HG02970 (cell line): ENCODE measurements at regions not wholly inside any gene's neighbourhood (a gene's known extent, or its start where the extent isn't known, plus 50 kb on each side); places are given as distances from the start of the nearest gene placed in this dataset.
"Not testable (repeated sequence)": the region's sequence is repeated elsewhere in the genome, so short reads cannot be mapped to it uniquely, and the experiment has no call there.

ENCODE experiments used
- ATAC-seq: cut with Tn5 transposase; IDR thresholded peaks from one replicate; pipeline ENCODE4 v1.9.1; 2021; ENCODE audit warnings: mild to moderate bottlenecking, moderate library complexity, moderate number of reproducible peaks; ENCODE audit not compliant: unreplicated experiment, low FRiP score

DNA sequence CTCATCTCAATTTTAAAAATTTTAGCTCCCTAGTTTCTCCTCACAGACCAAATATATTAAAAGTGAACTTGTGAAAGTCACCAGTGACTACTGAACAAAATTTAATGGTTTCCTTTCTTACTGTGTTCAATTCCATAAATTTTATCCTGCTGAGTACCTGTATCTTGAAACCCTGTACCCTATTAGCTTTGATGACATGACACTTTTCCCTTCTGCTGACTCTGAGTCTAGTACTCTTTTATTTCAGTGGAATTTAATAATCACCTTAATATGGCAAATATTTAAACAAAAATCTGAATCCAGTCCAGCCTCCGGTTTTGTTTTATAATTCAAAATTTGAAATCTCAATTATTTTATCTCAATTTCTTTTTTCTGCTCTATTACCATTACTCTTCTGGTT is 203.1 kb upstream of the NUDT6 start:
- ATAC-seq: no peak

DNA sequence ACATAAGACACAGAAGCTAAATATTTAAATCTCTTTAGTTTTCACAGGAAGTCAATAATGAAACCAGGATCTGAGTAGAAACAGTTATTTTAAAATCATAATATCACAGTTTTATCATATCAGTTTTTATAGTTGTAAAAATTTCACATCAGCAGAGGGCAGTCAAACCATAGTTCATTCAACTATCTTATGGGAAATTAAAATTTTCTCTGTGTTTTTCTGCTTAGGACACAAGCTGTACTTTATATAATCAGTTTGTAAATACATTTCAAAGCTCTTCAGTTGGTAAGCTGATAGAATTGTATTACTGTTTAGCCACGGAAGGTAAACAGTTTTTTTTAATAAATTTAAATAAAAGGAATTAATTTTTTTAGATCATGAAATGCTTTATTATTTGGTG is 204.8 kb upstream of the NUDT6 start:
- no peak for ATAC-seq

DNA sequence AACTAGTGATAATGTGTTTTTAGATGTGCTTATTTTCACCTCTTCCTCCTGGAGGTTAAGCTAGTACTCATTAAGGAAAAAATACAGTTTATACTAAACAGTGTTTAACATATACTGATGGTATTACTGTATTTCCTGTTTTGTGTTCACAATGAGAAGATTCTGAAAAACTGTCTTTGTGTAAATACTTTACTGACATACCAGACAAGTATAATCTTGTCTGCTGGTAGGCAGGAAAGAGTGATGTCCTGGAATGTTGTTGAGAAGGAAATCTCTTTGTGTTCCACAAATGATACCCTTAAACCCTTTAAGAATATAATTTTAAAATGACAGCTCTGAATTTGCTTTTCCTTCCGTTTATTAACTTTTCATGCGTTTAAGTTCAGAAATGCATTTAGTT is 205.5 kb upstream of the NUDT6 start:
- ATAC-seq: no peak

DNA sequence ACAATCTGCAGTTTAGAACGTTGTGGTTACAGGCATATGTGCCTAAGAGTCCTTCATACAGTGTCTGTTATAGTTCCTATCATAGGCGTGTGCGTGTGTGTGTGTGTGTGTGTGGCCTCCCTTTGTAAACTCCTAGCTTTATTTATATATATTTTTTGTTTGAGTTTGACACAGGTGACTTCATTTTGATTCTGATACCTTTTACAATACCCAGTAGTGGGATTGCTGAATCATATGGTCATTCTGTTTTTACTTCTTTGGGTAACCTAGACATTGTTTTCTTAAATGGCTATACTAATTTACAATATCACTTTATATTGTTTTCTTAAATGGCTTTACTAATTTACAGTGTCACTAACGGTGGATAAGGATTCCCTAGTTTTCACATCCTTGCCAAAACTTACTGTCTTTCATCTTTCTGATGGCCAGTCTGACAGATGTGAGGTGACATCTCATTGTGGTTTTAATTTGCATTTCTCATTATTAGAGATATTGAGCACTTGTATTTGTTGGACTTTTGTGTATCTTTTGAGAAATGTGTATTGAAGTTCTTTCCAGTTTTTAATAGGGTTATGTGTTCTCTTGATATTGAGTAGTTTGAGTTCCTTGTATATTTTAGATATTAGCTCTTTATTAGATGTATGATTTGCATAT is 211.1 kb upstream of the NUDT6 start:
- no peak for ATAC-seq

DNA sequence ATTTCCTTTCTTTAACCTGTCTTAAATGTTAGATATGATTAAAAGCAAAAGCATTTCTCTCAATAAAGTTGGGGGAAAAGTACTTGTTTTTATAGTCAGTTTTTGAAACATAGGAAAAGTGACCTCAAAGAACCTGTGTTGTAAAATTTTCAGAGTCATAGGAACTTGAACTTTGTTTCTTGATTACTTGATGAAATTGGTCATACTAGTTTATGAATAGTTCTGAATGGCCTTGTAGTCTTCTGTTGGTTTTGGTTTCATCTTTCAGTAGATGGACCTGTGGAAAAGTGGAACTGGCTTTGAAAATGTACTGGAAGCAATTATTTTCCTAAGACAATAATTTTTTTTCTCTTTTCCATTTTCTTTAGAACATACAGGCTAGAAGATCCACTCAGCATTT is 222.2 kb upstream of the NUDT6 start:
- no peak for ATAC-seq

DNA sequence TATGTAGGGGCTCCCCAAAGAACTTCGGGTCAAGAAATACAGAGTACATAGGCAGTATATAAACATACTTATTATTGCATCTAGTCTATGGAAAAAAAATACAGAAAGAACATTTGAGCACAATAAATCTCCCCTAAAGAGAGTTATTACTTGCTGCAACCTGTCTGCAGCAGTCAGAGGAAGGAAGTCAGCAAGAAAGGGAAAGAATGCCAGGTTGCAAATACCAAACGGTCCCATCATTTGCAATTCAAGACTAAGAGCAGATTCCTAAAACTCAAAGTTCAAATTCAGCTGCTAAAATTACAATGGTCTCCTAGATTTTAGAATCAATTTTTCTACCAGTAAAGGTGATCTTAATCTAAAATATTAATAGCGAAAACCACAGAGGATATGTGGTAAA is 236.2 kb upstream of the NUDT6 start:
- ATAC-seq: no peak

DNA sequence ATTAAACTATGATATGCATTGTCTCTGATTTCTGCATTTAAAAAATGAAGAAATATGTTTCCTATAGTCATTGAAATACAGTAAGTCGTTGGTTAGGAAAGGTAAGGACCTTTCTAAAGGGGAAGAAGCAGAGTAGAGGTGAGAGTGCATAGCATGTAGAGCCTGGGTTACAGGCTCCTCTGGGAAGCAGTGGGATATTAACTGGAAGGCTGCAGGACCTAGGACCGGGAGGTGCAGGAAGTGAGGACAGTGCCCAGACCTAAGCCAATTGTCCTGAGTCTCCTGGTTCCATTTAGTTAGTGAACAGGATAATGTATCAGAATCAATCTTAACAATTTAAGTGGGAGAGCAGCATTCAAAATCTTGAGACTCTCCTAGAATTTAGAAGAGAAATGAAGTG is 237.1 kb upstream of the NUDT6 start:
- no peak for ATAC-seq

DNA sequence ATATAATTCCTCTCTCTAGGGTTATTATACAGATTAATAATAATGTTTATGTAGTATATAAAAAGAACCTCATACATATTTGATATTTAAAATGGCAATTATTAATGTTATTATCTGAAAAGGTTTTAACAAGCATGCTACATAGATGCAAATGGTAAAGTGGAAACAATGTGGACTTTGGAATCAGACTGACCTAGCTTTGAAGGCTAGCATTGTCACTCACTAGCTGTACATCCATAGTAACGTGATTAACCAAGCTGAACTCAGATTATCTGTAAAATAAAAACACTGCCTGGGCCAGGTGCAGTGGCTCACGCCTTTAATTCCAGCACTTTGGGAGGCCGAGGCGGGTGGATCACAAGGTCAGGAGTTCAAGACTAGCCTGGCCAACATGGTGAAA is 233.7 kb upstream of the SPRY1 start:
- ATAC-seq: no peak

DNA sequence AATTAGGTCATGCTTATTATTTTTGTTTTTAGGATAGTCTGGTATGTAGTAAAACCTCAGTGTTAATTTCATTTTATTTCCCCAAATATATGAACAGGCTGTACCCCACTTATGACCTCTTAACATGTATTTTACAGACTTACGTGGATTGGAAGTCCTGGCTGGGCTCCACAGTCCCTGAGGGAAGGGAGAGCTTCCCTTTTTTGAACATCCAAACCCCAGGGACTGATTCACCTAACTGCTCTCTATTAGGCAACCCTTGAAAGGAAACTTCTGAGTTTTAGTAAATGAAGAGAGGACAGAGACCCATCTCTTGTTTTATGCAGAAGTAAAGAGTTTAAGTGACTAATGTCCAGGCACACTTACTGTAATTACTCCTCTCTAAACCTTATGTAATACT is 233.1 kb upstream of the SPRY1 start:
- ATAC-seq: no peak

DNA sequence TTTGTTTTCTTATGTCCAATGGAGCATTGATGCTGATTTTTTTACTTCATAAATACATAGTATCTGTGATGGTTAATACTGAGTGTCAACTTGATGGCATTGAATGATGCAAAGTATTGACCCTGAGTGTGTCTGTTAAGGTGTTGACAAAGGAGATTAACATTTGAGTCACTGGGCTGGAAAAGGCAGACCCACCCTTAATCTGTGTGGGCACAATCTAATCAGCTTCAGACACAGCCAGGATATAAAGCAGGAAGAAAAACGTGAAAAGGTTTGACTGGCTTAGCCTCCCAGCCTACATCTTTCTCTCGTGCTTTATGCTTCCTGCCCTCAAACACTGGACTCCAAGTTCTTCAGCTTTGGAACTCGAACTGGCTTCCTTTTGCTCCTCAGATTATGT is 230.6 kb upstream of the SPRY1 start:
- no peak for ATAC-seq

DNA sequence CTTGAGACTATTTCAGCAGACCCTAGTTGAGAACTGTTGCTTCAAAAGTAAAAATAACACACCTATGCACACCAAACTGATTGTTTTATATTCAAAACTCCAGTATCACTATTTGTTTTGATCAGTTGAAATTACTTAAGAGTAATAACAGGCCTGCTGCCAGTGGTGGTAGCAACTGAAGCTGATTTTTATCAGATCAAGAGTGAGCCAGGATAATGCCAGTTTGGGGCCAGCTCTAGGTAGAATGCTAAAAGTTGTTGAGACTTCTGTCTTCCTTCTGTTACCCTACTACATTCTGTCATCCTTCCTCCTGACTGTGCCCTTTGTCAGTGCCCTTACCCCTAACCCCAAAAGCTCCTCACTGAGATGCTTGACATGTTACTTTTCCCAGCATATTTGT is 228.7 kb upstream of the SPRY1 start:
- no peak for ATAC-seq

DNA sequence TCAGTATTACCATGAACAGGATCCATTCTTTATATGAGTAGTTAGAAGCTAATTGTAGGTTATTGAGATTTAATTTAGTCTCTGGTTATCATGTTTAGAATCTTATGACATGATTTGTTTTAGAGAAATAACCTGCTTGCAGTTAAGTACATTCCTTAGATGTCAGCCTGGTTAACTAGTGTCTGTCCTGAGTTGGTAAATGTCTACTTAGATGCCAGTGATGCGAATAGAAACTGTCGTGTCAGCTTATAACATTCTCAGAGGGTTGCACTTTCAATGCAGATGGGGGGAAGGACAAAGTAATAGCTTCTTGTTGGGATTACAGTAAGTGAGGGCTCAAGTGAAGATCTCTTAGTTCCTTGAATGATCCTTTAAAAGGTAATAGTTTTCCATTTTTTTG is 227.8 kb upstream of the SPRY1 start:
- no peak for ATAC-seq

DNA sequence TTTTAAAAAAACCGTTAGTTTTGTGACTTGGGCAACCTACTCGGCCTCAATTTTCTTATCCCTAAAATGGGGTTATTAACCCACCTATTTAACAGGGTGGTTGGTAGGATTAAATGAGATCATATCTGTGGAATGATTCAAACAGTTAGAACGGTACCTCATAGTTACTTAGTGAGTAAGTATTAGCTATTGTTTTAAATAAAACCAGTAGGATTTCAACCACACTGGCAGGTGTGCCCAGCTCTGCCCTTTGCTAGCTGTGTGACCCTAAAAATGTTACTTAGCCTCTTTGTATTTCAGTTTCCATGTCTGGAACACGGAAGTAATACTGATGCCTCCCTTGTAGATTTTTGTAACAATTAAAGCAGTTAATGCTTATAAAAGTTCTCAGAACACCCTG is 225.8 kb upstream of the SPRY1 start:
- ATAC-seq: no peak

DNA sequence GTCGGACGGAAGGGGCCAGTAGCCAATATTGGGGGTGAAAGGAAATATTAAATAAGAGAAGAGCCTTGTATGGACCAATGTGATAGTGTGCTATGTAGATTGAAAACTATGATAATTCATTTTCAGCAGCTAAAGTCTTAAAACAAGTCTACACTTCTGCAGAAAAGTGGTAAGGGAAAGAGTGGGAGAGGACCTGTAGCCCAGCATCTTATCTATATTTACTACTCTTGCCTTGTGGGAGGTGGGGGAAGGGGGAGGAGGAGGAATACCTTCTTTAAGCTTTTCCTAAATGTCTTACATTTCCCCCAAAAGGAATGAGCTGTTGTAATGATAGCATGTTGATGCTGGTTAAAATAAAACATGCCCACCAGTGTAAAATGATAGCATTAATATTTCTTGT is 220.0 kb upstream of the SPRY1 start:
- no peak for ATAC-seq

DNA sequence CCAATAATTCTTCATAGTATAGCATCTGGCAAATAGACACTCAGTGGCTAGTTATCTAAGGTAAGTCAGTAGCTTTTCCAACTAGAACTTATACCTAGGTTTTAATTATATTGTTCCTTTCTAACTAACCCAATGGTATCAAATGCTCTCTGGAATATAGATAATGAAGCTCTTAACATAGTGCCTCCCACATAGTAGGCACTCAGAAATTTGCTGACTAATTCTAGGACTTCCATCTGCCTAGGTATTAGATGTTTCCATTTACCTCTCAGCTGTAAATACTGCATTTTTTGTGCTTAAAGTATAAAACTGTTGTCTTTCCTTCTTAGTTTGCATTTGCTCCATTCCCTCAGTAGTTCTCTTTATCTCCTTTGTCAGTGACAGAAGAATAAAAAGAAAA is 214.3 kb upstream of the SPRY1 start:
- no peak for ATAC-seq

DNA sequence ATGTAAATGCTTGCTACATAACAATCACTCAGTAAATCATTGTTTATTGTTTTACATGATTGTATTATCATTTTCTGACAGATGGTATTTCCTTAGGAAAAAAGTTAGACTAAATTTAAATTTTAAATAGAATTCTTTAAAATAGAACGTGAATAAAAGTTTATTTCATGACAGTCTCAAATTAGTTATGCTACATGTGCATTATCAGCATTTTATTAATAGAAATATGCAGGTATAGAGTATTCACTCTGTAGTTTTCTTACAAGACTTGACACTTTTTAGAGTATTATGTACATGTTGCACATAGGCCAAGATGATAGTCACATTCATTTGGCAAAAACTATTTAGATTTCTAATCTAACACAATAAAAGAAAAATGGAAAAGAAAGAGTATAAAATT is 213.3 kb upstream of the SPRY1 start:
- ATAC-seq: no peak

DNA sequence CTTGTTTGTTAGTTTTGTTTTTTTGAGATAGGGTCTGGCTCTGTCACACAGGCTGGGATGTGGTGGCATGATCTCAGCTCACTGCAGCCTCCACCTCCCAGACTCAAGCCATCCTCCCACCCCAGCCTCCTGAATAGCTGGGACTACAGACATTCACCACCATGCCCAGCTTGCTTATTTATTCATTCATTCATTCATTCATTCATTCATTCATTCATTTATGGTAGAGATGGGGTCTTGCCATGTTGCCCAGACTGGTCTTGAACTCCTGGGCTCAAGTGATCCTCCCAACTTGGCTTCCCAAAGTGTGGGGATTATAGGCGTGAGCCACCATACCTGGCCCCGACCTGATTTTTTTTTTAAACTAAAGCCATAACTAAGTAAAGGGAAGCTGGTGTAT is 212.8 kb upstream of the SPRY1 start:
- ATAC-seq: not testable (repeated sequence)

DNA sequence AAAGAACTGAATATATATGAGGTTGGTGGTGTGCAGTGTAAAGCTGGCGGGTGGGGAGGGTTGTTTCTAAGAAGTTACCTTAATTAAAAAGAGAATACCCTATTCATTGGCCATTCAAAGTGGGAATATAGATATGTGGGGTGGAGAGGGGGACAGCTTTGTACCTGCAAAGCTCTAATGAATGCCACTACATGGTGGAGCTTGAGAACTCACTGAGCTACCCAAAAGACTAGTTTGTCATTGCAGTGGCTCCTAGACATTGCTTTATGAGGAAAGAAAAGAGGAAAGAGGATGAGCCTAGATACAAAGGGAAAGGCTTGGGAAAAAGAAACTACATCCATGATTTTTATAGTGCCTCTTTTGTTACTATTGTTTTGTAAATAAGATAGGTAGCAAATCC is 209.9 kb upstream of the SPRY1 start:
- no peak for ATAC-seq

DNA sequence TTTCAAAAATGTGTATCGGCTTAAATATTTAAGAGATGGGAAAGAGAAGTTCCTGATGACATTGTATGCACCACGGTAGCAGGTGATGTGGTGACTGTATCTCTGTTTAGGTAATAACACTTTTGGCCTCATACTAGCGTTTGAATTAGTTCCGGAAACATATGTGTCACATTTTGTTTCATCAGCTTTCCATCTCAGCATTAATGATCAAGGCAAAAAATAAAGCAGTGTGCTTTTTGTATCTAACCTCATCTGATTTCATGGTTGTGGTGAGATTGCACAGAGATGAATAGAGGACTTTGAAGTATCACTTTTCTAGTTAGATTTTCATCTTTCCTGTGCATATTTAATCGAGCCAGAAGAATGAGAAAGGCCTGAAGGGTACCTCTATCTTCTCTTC is 206.4 kb upstream of the SPRY1 start:
- ATAC-seq: no peak

DNA sequence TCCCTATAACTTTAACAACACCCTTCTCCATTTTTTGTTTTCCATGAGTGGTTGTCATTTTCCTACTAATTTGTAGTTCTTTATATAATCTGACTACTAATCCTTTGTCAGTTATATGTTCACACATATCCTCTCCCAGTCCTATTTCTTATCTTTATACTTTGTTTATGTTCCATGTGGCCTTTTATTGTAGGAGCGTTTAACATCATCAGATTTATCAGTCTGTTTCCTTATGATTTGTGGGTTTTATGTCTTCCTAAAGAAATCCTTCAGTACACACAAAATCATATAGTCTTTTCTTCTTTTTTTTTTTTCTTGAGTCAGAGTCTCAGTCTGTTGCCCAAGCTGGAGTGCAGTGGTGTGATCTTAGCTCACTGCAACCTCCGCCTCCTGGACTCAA is 204.9 kb upstream of the SPRY1 start:
- ATAC-seq: no peak

DNA sequence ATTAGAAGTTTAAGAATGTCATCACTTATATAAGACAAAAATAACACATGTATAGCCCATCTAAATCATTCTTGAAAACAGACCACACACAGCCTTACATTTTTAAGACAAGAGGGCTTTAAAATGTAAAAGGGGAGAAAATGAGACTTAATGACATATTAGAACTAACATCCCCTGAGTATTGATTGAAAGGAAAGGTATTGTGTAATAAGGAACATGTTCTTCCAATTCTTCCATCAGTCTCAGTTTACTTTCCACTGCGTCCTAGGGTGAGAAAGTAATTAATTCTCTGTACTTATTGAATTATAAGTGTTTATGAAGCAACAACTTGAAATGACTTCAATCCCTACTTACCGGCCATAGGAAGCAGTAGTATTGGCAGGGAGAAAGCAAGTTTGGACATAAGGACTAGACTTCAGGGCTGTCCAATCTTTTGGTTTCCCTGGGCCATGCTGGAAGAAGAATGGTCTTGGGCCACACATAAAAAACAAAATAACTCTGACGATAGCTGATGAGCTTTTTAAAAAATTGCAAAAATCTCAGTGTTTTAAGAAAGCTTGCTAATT is 202.7 kb upstream of the SPRY1 start:
- no peak for ATAC-seq

DNA sequence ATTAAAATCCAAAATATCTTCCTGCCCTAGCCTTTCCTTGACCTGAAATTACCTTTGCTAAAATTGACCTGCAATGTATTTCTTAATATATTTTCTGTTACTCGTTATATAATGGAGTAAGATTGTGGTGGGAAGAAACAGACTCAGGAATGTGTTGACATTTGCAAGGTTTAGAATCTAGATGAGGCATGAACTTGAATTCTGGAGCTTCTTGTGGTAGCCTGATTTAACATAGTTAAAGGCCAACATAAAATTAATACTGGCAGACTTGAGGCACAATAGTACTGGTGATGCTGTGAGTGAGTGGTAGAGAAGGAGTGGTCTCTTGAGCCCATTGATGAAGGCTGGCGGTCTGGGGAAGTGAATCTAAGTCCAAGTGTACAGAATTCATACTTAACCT is 197.9 kb upstream of the SPRY1 start:
- no peak for ATAC-seq
